ENCODE measurements at regions not wholly inside any gene's neighbourhood (a gene's known extent, or its start where the extent isn't known, plus 50 kb on each side); places are given as distances from the start of the nearest gene placed in this dataset.

- DNase-seq (ENCODE audit: insufficient read length, low spot score) (no peak), FAIRE-seq (peak; percentile 85)
- TF ChIP-seq CTCF (IDR thresholded peaks at IDR 0.05; ENCODE audit: insufficient read depth, missing control alignments): no peak
Observed at GRCh38 chr18:46257366-46257765, 153.2 kb downstream of the HAUS1 start.

- peak; percentile 41 for FAIRE-seq
- no peak for TF ChIP-seq CTCF (IDR thresholded peaks at IDR 0.05; ENCODE audit: insufficient read depth, missing control alignments)
- no peak for DNase-seq (ENCODE audit: insufficient read length, low spot score)
Observed at GRCh38 chr18:46260016-46260878, 156.1 kb downstream of the HAUS1 start.

- DNase-seq (ENCODE audit: insufficient read length, low spot score) (no peak), FAIRE-seq (no peak)
- TF ChIP-seq CTCF (IDR thresholded peaks at IDR 0.05; ENCODE audit: insufficient read depth, missing control alignments): no peak
Observed at GRCh38 chr18:46260879-46261143, 156.6 kb downstream of the HAUS1 start.

- TF ChIP-seq CTCF (IDR thresholded peaks at IDR 0.05; ENCODE audit: insufficient read depth, missing control alignments): no peak
- DNase-seq (ENCODE audit: insufficient read length, low spot score): no peak
- FAIRE-seq: no peak
Observed at GRCh38 chr18:46261799-46262198, 157.6 kb downstream of the HAUS1 start.

- no peak for TF ChIP-seq CTCF (IDR thresholded peaks at IDR 0.05; ENCODE audit: insufficient read depth, missing control alignments)
- DNase-seq (ENCODE audit: insufficient read length, low spot score) (no peak), FAIRE-seq (no peak)
Observed at GRCh38 chr18:46262856-46263255, 158.7 kb downstream of the HAUS1 start.

GRCh38 chr18:46264255-46264654, 160.1 kb downstream of the HAUS1 start:
- FAIRE-seq (no peak), DNase-seq (ENCODE audit: insufficient read length, low spot score) (no peak)
- TF ChIP-seq CTCF (IDR thresholded peaks at IDR 0.05; ENCODE audit: insufficient read depth, missing control alignments): no peak
